Pancreas (tissue), 10 donors: ENCODE measurements at regions not wholly inside any gene's neighbourhood (a gene's known extent, or its start where the extent isn't known, plus 50 kb on each side); places are given as distances from the start of the nearest gene placed in this dataset.

Experiments used
- ATAC-seq, 4 donors: fragments of 200-7000 bp; cut with Tn5 transposase; one replicate each; pipeline versions ENCODE4 v1.8.0 to v1.9.1; 2020; ENCODE audit warnings: mild to moderate bottlenecking in 4 of 4, moderate library complexity in 4 of 4
- DNase-seq, 6 donors: peaks; one replicate each; pipeline ENCODE4 v3.0.0-alpha.2; 2020
- FAIRE-seq: peaks from 2 replicates; lab custom pipeline; 2012; peaks lifted over from hg19 to GRCh38; lab: Jason Lieb, UNC
- H3K27ac ChIP-seq, 4 donors: fragments of 200-600 bp; sonication (generic); 1 replicate in 3 of 4; 2 replicates in 1 of 4; pipeline versions ENCODE4 v1.5.0 to v1.8.0; 2020
- H3K27me3 ChIP-seq, 4 donors: fragments of 200-600 bp; one replicate each; pipeline ENCODE4 v1.8.0; 2021
- H3K36me3 ChIP-seq, 3 donors: fragments of 200-600 bp; sonication (generic) in 1 of 3; one replicate each; pipeline versions ENCODE4 v1.5.0 to v1.8.0; 2020 to 2021
- H3K4me1 ChIP-seq, 3 donors: fragments of 200-600 bp; one replicate each; pipeline ENCODE4 v1.8.0; 2021
- H3K4me3 ChIP-seq, 4 donors: fragments of 200-600 bp; sonication (generic) in 2 of 4; one replicate each; pipeline versions ENCODE4 v1.5.0 to v1.8.0; 2020 to 2021
- H3K9me3 ChIP-seq, 4 donors: fragments of 200-600 bp; one replicate each; pipeline ENCODE4 v1.8.0; 2021
- CTCF ChIP-seq, 4 donors: fragments of 200-600 bp; sonication (generic) in 3 of 4; IDR thresholded peaks; one replicate each; pipeline versions ENCODE4 v1.5.0 to v1.8.0; 2021; ENCODE audit warnings: antibody characterized with exemption in 4 of 4
- WGBS, 2 donors: extraction: QIAGEN DNeasy Blood & Tissue Kit; methylation state at CpG; one replicate each; pipeline ENCODE4 v1.1.7; 2013; 5-methylcytosine and 5-hydroxymethylcytosine counted together
- intact Hi-C, 3 donors: fragments of 100-400 bp; cut with DNase I; formaldehyde crosslinking; loops; one replicate each; pipeline versions ENCODE4 v1.11.1 to v1.14.2; 2022
- donor health status: healthy with polysubstance abuse.
- donor health status: DM: no; HTN: no; CAD: no; lungs with moderate emphysema.
- donor health status: DM: no; HTN: no; CAD: no.
- donor health status: control.
- donor health status: control.
- donor health status: Bipolar disorder and iron deficiency.
- donor health status: DM: yes; HTN: yes; CAD: no.
- donor health status: DM: no; HTN: no; CAD: no.
- donor health status: DM: no; HTN: no; CAD: no.
- donor health status: DM: yes; HTN: yes; CAD: no.

- Histone ChIP-seq H3K4me3 (no peak overlapping the region), H3K9me3 (no peaks in the 10 kb centered on the region), H3K27ac (no peak overlapping the region), H3K27me3 (no peaks in the 10 kb centered on the region), H3K36me3 (no peaks in the 10 kb centered on the region), H3K4me1 (no peaks in the 10 kb centered on the region)
- no peak for TF ChIP-seq CTCF (IDR thresholded peaks at IDR 0.05)
- DNase-seq (no peak), FAIRE-seq (no peak), ATAC-seq (peak in 3 of 4 donors; percentile 55 to 63 (median 56))
- WGBS, 2 donors, result 3 to 5% methylated on average over 1 of the region's 1 CpG
- intact Hi-C loops, result no loop called here
These were observed 627.6 kb upstream of the PHF14 start for GRCh38 chr7:10346032-10346431.

GRCh38 chr7:10355816-10356215 lies 617.9 kb upstream of the PHF14 start:
- H3K4me3 ChIP-seq, result no peak overlapping the region
- no peaks in the 10 kb centered on the region for H3K36me3 ChIP-seq
- FAIRE-seq (no peak), DNase-seq (no peak), ATAC-seq (no peak)
- TF ChIP-seq CTCF (IDR thresholded peaks at IDR 0.05), result no peak
- no peaks in the 10 kb centered on the region for H3K27me3 ChIP-seq
- H3K27ac ChIP-seq, result no peak overlapping the region
- 60 to 61% methylated on average over 2 of the region's 2 CpGs for WGBS, 2 donors
- intact Hi-C loops, result no loop called here
- no peaks in the 10 kb centered on the region for H3K4me1 ChIP-seq
- no peaks in the 10 kb centered on the region for H3K9me3 ChIP-seq

GRCh38 chr7:10360050-10360449 lies 613.6 kb upstream of the PHF14 start:
- FAIRE-seq (no peak), DNase-seq (no peak), ATAC-seq (no peak)
- no peak overlapping the region for H3K4me3 ChIP-seq
- H3K27me3 ChIP-seq, result no peaks in the 10 kb centered on the region
- intact Hi-C loops, result no loop called here
- no peak overlapping the region for H3K27ac ChIP-seq
- WGBS, 2 donors, result 33 to 51% methylated on average over 3 of the region's 3 CpGs
- H3K4me1 ChIP-seq, result no peaks in the 10 kb centered on the region
- H3K9me3 ChIP-seq, result no peaks in the 10 kb centered on the region
- H3K36me3 ChIP-seq, result no peaks in the 10 kb centered on the region
- no peak for TF ChIP-seq CTCF (IDR thresholded peaks at IDR 0.05)

GRCh38 chr7:10401793-10402192 lies 571.9 kb upstream of the PHF14 start:
- intact Hi-C loops, result no loop called here
- H3K36me3 ChIP-seq, result no peaks in the 10 kb centered on the region
- DNase-seq, result no peak
- no peaks in the 10 kb centered on the region for H3K9me3 ChIP-seq
- H3K4me3 ChIP-seq, result no peak overlapping the region
- no peak for ATAC-seq
- no peak overlapping the region for H3K27ac ChIP-seq
- no peak for FAIRE-seq
- H3K27me3 ChIP-seq, result no peaks in the 10 kb centered on the region
- no peaks in the 10 kb centered on the region for H3K4me1 ChIP-seq
- no peak for TF ChIP-seq CTCF (IDR thresholded peaks at IDR 0.05)

GRCh38 chr7:10412422-10413019 lies 561.2 kb upstream of the PHF14 start:
- peak; percentile 95 for FAIRE-seq
- WGBS, 2 donors, result 1% methylated on average over 3 of the region's 3 CpGs
- intact Hi-C loops, result no loop called here

More at GRCh38 chr7:10412422-10413019, 561.2 kb upstream of the PHF14 start:
- Histone ChIP-seq H3K27ac (no peak overlapping the region), H3K4me1 (no peaks in the 10 kb centered on the region), H3K36me3 (no peaks in the 10 kb centered on the region), H3K27me3 (no peaks in the 10 kb centered on the region), H3K9me3 (no peaks in the 10 kb centered on the region), H3K4me3 (no peak overlapping the region)
- ATAC-seq, result peak in 3 of 4 donors; percentile 56 to 77 (median 63)
- peak in 1 of 6 donors; percentile 37 for DNase-seq
- peak; percentile 47 to 65 (median 56) for TF ChIP-seq CTCF (IDR thresholded peaks at IDR 0.05)
